ENCODE measurements at regions not wholly inside any gene's neighbourhood (a gene's known extent, or its start where the extent isn't known, plus 50 kb on each side); places are given as distances from the start of the nearest gene placed in this dataset.

- TF ChIP-seq CTCF (IDR thresholded peaks at IDR 0.05) = no peak
- no peak for TF ChIP-seq POLR2A (IDR thresholded peaks at IDR 0.05)
These were observed 138.1 kb upstream of the WWC1 start for GRCh38 chr5:168153263-168153875.
